Spinal cord (tissue), 9 donors: ENCODE measurements at regions not wholly inside any gene's neighbourhood (a gene's known extent, or its start where the extent isn't known, plus 50 kb on each side); places are given as distances from the start of the nearest gene placed in this dataset.

Source experiments
- DNase-seq, 6 donors: peaks; one replicate each; pipeline versions ENCODE4 v3.0.0 to v3.0.0-alpha.2; 2013 to 2015; ENCODE audit warnings: low spot score in 6 of 6, low read depth in 4 of 6
- H3K27ac ChIP-seq: one replicate; pipeline ENCODE4 v1.5.1; 2013; ENCODE audit warnings: low read depth, low read length, control low read depth
- H3K27me3 ChIP-seq: one replicate; pipeline ENCODE4 v1.6.1; 2013; ENCODE audit warnings: low read length; ENCODE audit not compliant: control insufficient read depth, insufficient read depth
- H3K36me3 ChIP-seq: one replicate; pipeline ENCODE4 v1.6.1; 2013; ENCODE audit warnings: low read length; ENCODE audit not compliant: control insufficient read depth, insufficient read depth
- H3K4me1 ChIP-seq: one replicate; pipeline ENCODE4 v1.6.1; 2013; ENCODE audit warnings: low read length; ENCODE audit not compliant: control insufficient read depth, insufficient read depth
- H3K4me3 ChIP-seq: one replicate; pipeline ENCODE4 v1.5.1; 2013; ENCODE audit warnings: low read depth, low read length, control low read depth
- H3K9me3 ChIP-seq: one replicate; pipeline ENCODE4 v1.6.1; 2013; ENCODE audit warnings: low read length; ENCODE audit not compliant: control insufficient read depth, insufficient read depth
- WGBS: methylation state at CpG from one replicate; pipeline ENCODE4 v1.1.5; 2013; ENCODE audit warnings: missing lambda C conversion rate; ENCODE audit not compliant: insufficient coverage; 5-methylcytosine and 5-hydroxymethylcytosine counted together
- donor health status: healthy.

- DNase-seq: no peak
Measured at GRCh38 chr2:221642447-221642846, 70.3 kb upstream of the EPHA4 start.

GRCh38 chr2:221641181-221641871, 69.2 kb upstream of the EPHA4 start:
- 100% methylated on average over 5 of the region's 13 CpGs for WGBS

More at GRCh38 chr2:221642447-221642846, 70.3 kb upstream of the EPHA4 start:
- no peaks in the 10 kb centered on the region for H3K9me3 ChIP-seq
- H3K36me3 ChIP-seq: no peaks in the 10 kb centered on the region
- no peak overlapping the region for H3K4me3 ChIP-seq
- WGBS: 50% methylated on average over 1 of the region's 3 CpGs
- no peak overlapping the region for H3K27ac ChIP-seq
- no peaks in the 10 kb centered on the region for H3K4me1 ChIP-seq
- no peaks in the 10 kb centered on the region for H3K27me3 ChIP-seq

GRCh38 chr2:221640686-221641085, 68.6 kb upstream of the EPHA4 start:
- no peaks in the 10 kb centered on the region for H3K9me3 ChIP-seq
- no peak overlapping the region for H3K27ac ChIP-seq
- no peak for DNase-seq
- H3K27me3 ChIP-seq: no peaks in the 10 kb centered on the region
- H3K36me3 ChIP-seq: no peaks in the 10 kb centered on the region
- no peak overlapping the region for H3K4me3 ChIP-seq
- H3K4me1 ChIP-seq: no peaks in the 10 kb centered on the region
- no CpG with 5 or more reads among the region's 1 CpG for WGBS

More at GRCh38 chr2:221641181-221641871, 69.2 kb upstream of the EPHA4 start:
- Histone ChIP-seq H3K4me1 (no peaks in the 10 kb centered on the region), H3K9me3 (no peaks in the 10 kb centered on the region), H3K36me3 (no peaks in the 10 kb centered on the region), H3K27ac (no peak overlapping the region), H3K27me3 (no peaks in the 10 kb centered on the region), H3K4me3 (no peak overlapping the region)
- DNase-seq: no peak

GRCh38 chr2:221637851-221638250, 65.7 kb upstream of the EPHA4 start:
- peak in 1 of 6 donors; percentile 48 for DNase-seq
- WGBS: 67% methylated on average over 1 of the region's 2 CpGs
- Histone ChIP-seq H3K9me3 (no peaks in the 10 kb centered on the region), H3K27me3 (no peaks in the 10 kb centered on the region), H3K4me3 (no peak overlapping the region), H3K36me3 (no peaks in the 10 kb centered on the region), H3K27ac (no peak overlapping the region), H3K4me1 (no peaks in the 10 kb centered on the region)

- H3K27me3 ChIP-seq: no peaks in the 10 kb centered on the region
- no peak for DNase-seq
- H3K4me1 ChIP-seq: no peaks in the 10 kb centered on the region
- H3K4me3 ChIP-seq: no peak overlapping the region
- H3K27ac ChIP-seq: no peak overlapping the region
- no peaks in the 10 kb centered on the region for H3K36me3 ChIP-seq
- H3K9me3 ChIP-seq: no peaks in the 10 kb centered on the region
Measured at GRCh38 chr2:221635949-221636348, 63.8 kb upstream of the EPHA4 start.

- Histone ChIP-seq H3K36me3 (no peaks in the 10 kb centered on the region), H3K4me3 (no peak overlapping the region), H3K9me3 (no peaks in the 10 kb centered on the region), H3K27me3 (no peaks in the 10 kb centered on the region), H3K27ac (no peak overlapping the region), H3K4me1 (no peaks in the 10 kb centered on the region)
- 86% methylated on average over 5 of the region's 5 CpGs for WGBS
- DNase-seq: no peak
Measured at GRCh38 chr2:221629468-221629867, 57.4 kb upstream of the EPHA4 start.

GRCh38 chr2:221624475-221624874, 52.4 kb upstream of the EPHA4 start:
- WGBS: 86% methylated on average over 1 of the region's 1 CpG
- H3K36me3 ChIP-seq: no peaks in the 10 kb centered on the region
- no peak for DNase-seq
- no peaks in the 10 kb centered on the region for H3K4me1 ChIP-seq
- no peaks in the 10 kb centered on the region for H3K27me3 ChIP-seq
- H3K27ac ChIP-seq: no peak overlapping the region
- H3K4me3 ChIP-seq: no peak overlapping the region
- no peaks in the 10 kb centered on the region for H3K9me3 ChIP-seq
